ENCODE measurements at regions not wholly inside any gene's neighbourhood (a gene's known extent, or its start where the extent isn't known, plus 50 kb on each side); places are given as distances from the start of the nearest gene placed in this dataset.

- no peak for DNase-seq (ENCODE audit: low spot score)
Measured at GRCh38 chr21:27511233-27511632, 544.3 kb upstream of the ADAMTS5 start.

- DNase-seq (ENCODE audit: low spot score): no peak
Measured at GRCh38 chr21:27507695-27508094, 540.8 kb upstream of the ADAMTS5 start.

- no peak for DNase-seq (ENCODE audit: low spot score)
Measured at GRCh38 chr21:27505516-27505915, 538.6 kb upstream of the ADAMTS5 start.

- DNase-seq (ENCODE audit: low spot score): no peak
Measured at GRCh38 chr21:27502801-27503200, 535.9 kb upstream of the ADAMTS5 start.

- no peak for DNase-seq (ENCODE audit: low spot score)
Measured at GRCh38 chr21:27498025-27498424, 531.1 kb upstream of the ADAMTS5 start.

GRCh38 chr21:27495836-27496235 lies 528.9 kb upstream of the ADAMTS5 start:
- DNase-seq (ENCODE audit: low spot score): no peak

- DNase-seq (ENCODE audit: low spot score): no peak
Measured at GRCh38 chr21:27493542-27493941, 526.7 kb upstream of the ADAMTS5 start.

GRCh38 chr21:27487676-27488075 lies 520.8 kb upstream of the ADAMTS5 start:
- no peak for DNase-seq (ENCODE audit: low spot score)

- DNase-seq (ENCODE audit: low spot score): no peak
Measured at GRCh38 chr21:27480841-27481261, 514.0 kb upstream of the ADAMTS5 start.

- no peak for DNase-seq (ENCODE audit: low spot score)
Measured at GRCh38 chr21:27477296-27477695, 510.4 kb upstream of the ADAMTS5 start.

GRCh38 chr21:27476696-27477095 lies 509.8 kb upstream of the ADAMTS5 start:
- no peak for DNase-seq (ENCODE audit: low spot score)

- DNase-seq (ENCODE audit: low spot score): no peak
Measured at GRCh38 chr21:27475363-27475955, 508.6 kb upstream of the ADAMTS5 start.

GRCh38 chr21:27467366-27467765 lies 500.5 kb upstream of the ADAMTS5 start:
- DNase-seq (ENCODE audit: low spot score): no peak

- no peak for DNase-seq (ENCODE audit: low spot score)
Measured at GRCh38 chr21:27466140-27466539, 499.3 kb upstream of the ADAMTS5 start.

- DNase-seq (ENCODE audit: low spot score): no peak
Measured at GRCh38 chr21:27464648-27465047, 497.8 kb upstream of the ADAMTS5 start.

- no peak for DNase-seq (ENCODE audit: low spot score)
Measured at GRCh38 chr21:27462726-27463125, 495.8 kb upstream of the ADAMTS5 start.

GRCh38 chr21:27454234-27454633 lies 487.3 kb upstream of the ADAMTS5 start:
- DNase-seq (ENCODE audit: low spot score): no peak

- no peak for DNase-seq (ENCODE audit: low spot score)
Measured at GRCh38 chr21:27451116-27451515, 484.2 kb upstream of the ADAMTS5 start.

GRCh38 chr21:27450216-27450615 lies 483.3 kb upstream of the ADAMTS5 start:
- DNase-seq (ENCODE audit: low spot score): no peak

- DNase-seq (ENCODE audit: low spot score): no peak
Measured at GRCh38 chr21:27448960-27449359, 482.1 kb upstream of the ADAMTS5 start.

- DNase-seq (ENCODE audit: low spot score): no peak
Measured at GRCh38 chr21:27447843-27448242, 481.0 kb upstream of the ADAMTS5 start.

- no peak for DNase-seq (ENCODE audit: low spot score)
Measured at GRCh38 chr21:27429710-27430341, 462.9 kb upstream of the ADAMTS5 start.

- DNase-seq (ENCODE audit: low spot score): no peak
Measured at GRCh38 chr21:27426196-27426595, 459.3 kb upstream of the ADAMTS5 start.

GRCh38 chr21:27425574-27425973 lies 458.7 kb upstream of the ADAMTS5 start:
- no peak for DNase-seq (ENCODE audit: low spot score)
